ENCODE measurements at regions not wholly inside any gene's neighbourhood (a gene's known extent, or its start where the extent isn't known, plus 50 kb on each side); places are given as distances from the start of the nearest gene placed in this dataset.

DNA sequence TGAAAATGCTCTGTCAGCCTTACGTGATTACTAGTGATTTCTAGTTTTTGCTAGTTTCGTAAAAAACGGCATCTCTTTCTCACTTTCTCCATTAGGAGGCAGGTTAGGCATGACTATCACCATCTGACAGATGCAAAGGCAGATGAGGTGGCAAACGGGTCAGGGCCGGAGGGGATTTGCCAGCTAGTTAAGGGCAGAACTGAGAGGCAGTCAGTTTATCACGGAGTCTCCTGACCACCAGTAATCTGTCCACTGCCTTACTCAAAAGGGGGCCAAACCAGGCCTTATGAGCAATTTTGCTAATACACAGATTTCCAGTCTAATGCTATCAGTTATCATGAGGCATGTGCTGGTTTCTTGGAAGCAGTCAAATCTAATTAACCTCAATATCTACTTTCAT, 159.3 kb downstream of the TSEN15 start:
- Mint-ChIP-seq H3K36me3 (ENCODE audit: insufficient read depth in 1 of 3, low read depth in 3 of 3) (no peaks in the 10 kb centered on the region; a peak in 2 of 7 replicates), H3K4me1 (peaks cover 0 to 2% of the 10 kb centered on the region in 2 experiments; a peak in 1 of 4 replicates), H3K9me3 (no peaks in the 10 kb centered on the region), H3K27ac (no peak overlapping the region), H3K27me3 (ENCODE audit: low read depth) (no peaks in the 10 kb centered on the region), H3K4me3 (no peak overlapping the region)
- Histone ChIP-seq H4K91ac (ENCODE audit: insufficient read length, low read depth, low read length) (no peak overlapping the region), H3K23me2 (ENCODE audit: insufficient read length, low read depth, low read length, poor library complexity, severe bottlenecking) (no peaks in the 10 kb centered on the region), H3K4me1 (ENCODE audit: insufficient read depth, low read length) (no peaks in the 10 kb centered on the region), H3K18ac (ENCODE audit: insufficient read length, low read depth, low read length) (no peak overlapping the region), H3K27me3 (ENCODE audit: insufficient read depth, low read length) (no peaks in the 10 kb centered on the region), H3K56ac (ENCODE audit: insufficient read length, low read depth, low read length) (no peak overlapping the region), H2AFZ (ENCODE audit: low read length) (no peak overlapping the region), H2BK12ac (ENCODE audit: insufficient read length, low read depth, low read length) (no peak overlapping the region), H2AK5ac (ENCODE audit: insufficient read length, low read length) (no peak overlapping the region), H2BK15ac (ENCODE audit: low read depth, low read length) (no peak overlapping the region), H2BK120ac (ENCODE audit: low read depth, low read length, poor library complexity, severe bottlenecking) (no peak overlapping the region), H2BK20ac (ENCODE audit: low read depth, low read length, poor library complexity, severe bottlenecking) (no peak overlapping the region), H3T11ph (ENCODE audit: low read length) (no peak overlapping the region), H4K8ac (replicated peaks; ENCODE audit: insufficient read length, low read depth, low read length) (no peak overlapping the region), H3K9ac (ENCODE audit: extremely low read depth, insufficient read length, low read length) (no peak overlapping the region), H3K79me1 (ENCODE audit: insufficient read depth, low read depth, low read length, poor library complexity, severe bottlenecking) (no peaks in the 10 kb centered on the region), H4K5ac (ENCODE audit: insufficient read length, low read depth, low read length) (no peak overlapping the region), H4K20me1 (ENCODE audit: control insufficient read depth, insufficient read depth, insufficient read length) (no peaks in the 10 kb centered on the region), H3K4me2 (ENCODE audit: insufficient read depth, insufficient read length, low read length) (no peak overlapping the region), H3K9me3 (ENCODE audit: control insufficient read depth, low read depth, low read length) (no peaks in the 10 kb centered on the region), H3K14ac (ENCODE audit: insufficient read depth, low read length) (no peak overlapping the region), H3K4ac (ENCODE audit: low read depth, low read length) (no peak overlapping the region), H3K27ac (ENCODE audit: insufficient read length, low read depth, low read length) (no peak overlapping the region), H2BK5ac (ENCODE audit: insufficient read length, low read length) (no peak overlapping the region), H3K79me2 (ENCODE audit: insufficient read depth, low read length) (no peaks in the 10 kb centered on the region), H3K23ac (ENCODE audit: insufficient read length, low read depth, low read length) (no peak overlapping the region)
- WGBS (ENCODE audit: extremely low coverage, insufficient read length, low lambda C conversion rate), result no CpG with 5 or more reads among the region's 6 CpGs
- peak; percentile 31; the same call in 1 of the 3 replicates for TF ChIP-seq CTCF (conservative IDR thresholded peaks at IDR 0.05)
- DNase-seq, result no peak
